GM21381 (cell line): ENCODE measurements at regions not wholly inside any gene's neighbourhood (a gene's known extent, or its start where the extent isn't known, plus 50 kb on each side); places are given as distances from the start of the nearest gene placed in this dataset.

Source experiments
- ATAC-seq: cut with Tn5 transposase; IDR thresholded peaks from one replicate; pipeline ENCODE4 v1.9.1; 2021; ENCODE audit warnings: mild to moderate bottlenecking, moderate library complexity; ENCODE audit not compliant: unreplicated experiment

DNA sequence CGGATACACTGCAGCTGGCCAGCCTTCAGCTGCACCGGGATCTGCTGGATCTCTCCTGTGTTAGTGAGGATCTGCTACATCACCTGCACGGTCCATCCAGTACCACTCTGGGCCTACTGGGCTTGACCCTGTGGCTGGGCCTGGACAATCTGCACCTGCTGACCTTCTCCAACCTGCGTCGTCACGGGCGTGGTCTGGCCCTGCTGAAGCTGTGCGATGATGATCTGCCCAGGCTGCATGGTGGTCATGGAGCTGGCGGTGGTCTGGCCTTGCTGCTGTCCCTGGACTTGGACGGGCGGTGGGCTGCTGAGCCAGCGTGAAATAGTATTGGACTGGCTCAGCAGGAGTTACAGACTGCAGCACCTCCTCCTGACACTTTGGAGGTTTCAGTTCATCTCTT lies 137.1 kb upstream of the GAS1 start:
- ATAC-seq, result no peak

DNA sequence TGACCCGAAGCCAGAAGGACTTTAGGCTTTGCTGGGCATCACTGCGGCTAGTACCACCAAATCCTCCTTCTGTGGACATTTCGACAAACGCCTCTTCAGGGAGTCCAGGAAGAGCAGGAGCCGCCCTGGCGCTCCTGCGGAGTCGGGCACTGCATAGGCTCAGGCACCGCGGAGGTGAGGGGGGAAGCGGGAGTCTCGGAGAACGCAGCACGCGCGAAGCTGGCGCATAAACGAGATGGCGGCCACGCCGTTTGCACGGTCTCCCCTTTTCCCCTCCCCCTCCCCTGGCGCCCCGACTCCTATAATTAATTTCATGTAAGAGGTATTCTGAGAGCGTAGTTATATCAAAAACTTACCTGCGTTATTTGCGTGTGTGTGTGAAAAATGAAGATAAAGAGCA lies 137.8 kb upstream of the GAS1 start:
- ATAC-seq, result no peak

DNA sequence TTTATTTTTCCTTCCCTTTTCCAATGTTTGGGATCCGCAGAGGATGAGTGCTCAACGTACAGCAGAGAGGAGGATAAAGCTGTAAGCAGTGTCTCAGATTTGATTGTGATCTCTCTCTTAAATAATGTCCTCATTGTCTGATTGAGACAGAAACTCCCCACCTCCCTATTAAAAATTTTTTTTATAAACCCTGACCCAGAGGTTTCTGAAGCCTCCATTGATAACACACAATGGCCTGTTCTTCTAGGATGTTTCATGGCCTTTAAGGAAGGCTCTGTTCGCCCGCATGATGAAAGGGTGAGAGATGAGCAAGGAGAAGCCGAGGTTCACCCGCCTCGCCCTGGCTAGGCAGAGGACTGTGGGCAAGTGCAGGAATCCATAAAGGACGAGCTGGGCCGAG lies 138.2 kb upstream of the GAS1 start:
- no peak for ATAC-seq

DNA sequence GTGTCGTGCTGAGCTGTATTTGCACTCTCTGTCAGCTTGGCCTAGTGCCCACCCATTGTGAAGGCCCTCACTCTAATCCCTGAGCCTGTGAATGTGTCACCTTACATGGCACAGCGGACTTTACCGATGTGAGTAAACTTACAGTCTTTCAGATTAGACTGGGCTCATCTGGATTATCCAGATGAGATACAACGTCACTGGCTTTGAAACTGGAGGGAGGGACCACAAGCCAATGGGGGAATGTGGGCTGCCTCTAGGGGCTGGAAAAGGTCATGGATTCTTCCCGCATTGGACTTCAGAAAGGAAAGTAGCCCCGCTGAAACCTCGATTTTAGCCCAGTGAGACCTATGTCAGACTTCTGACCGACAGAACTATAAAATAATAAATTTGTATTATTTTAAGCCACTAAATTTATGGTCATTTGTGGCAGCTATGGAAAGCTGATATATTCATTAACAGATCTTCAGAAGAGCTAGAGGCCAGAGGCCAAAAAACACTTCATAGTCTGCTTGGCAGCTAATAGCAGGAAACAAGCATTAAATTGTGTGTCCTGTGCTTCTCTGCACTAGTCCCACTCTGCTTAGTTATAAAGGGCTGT lies 139.0 kb upstream of the GAS1 start:
- ATAC-seq, result no peak

- ATAC-seq, result no peak
These were observed 139.9 kb upstream of the GAS1 start for GRCh38 chr9:87087197-87087596.

GRCh38 chr9:87088192-87088591 lies 140.9 kb upstream of the GAS1 start:
- ATAC-seq, result no peak

GRCh38 chr9:87088621-87089365 lies 141.5 kb upstream of the GAS1 start:
- no peak for ATAC-seq

- no peak for ATAC-seq
These were observed 142.2 kb upstream of the GAS1 start for GRCh38 chr9:87089506-87089905.

GRCh38 chr9:87089929-87090328 lies 142.6 kb upstream of the GAS1 start:
- ATAC-seq, result no peak

- ATAC-seq, result no peak
These were observed 146.5 kb upstream of the GAS1 start for GRCh38 chr9:87093777-87094176.

GRCh38 chr9:87095951-87096350 lies 148.6 kb upstream of the GAS1 start:
- ATAC-seq, result no peak

GRCh38 chr9:87096506-87096905 lies 149.2 kb upstream of the GAS1 start:
- no peak for ATAC-seq

- no peak for ATAC-seq
These were observed 149.9 kb upstream of the GAS1 start for GRCh38 chr9:87097238-87097637.

DNA sequence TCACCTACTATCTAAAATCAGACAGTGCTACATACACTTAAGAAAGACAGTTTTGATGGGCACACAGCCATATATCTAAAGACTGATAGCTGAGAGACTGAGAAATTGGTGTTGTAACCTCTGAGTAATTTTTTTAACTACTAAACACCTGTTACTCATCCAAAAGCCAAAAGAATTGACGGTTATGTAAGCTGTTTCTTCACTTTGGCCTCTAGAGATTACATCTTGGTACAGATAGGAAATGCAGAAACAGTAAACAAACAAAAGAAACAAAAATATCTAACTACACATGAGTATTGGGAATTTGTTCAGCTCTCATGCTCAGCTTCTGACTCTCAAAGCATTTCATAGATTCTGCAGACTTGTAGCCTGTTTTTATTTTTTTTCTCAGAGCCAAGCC lies 152.1 kb upstream of the GAS1 start:
- no peak for ATAC-seq

- no peak for ATAC-seq
These were observed 152.7 kb upstream of the GAS1 start for GRCh38 chr9:87100001-87100400.

GRCh38 chr9:87102126-87102525 lies 154.8 kb upstream of the GAS1 start:
- ATAC-seq, result no peak

GRCh38 chr9:87107072-87107471 lies 159.8 kb upstream of the GAS1 start:
- ATAC-seq, result no peak

DNA sequence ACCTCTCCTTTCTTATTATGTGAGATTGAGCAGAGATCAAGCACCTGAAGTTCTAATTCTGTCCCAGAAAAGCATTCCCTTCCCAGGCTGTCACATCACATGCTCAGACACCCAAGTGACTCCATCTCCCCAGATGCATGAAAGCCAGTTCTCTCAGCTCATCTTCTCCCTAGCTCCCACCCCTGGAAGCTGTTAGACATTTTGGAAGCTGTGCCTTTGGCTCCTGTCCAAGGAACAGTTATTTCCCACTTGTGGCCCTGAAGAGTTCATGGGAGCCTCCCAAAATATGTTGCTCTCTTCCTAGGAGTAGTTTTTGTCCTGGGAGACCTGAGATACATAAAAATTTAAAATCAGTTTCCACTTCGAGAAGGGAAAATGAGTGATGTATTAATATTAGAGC lies 161.4 kb upstream of the GAS1 start:
- no peak for ATAC-seq

DNA sequence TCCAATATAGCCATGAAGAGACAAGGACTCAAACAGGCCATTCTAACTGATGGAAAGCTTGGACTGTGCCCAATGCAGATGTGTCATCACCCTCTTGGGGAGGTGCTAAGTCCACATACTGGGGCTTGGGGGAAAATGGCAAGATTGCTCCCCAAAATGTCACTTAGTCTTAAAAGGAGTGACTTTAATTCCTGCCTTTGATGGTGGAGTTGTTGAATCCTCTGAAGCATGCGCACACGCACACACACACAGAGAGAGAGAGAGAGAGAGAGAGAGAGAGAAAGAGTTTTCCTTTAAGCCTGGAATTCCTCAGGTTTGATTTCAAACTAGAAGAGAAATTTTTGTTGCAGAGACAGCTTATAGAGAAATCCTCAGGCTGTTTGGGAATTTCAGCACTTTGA lies 161.9 kb upstream of the GAS1 start:
- no peak for ATAC-seq

GRCh38 chr9:87109851-87110250 lies 162.5 kb upstream of the GAS1 start:
- no peak for ATAC-seq

DNA sequence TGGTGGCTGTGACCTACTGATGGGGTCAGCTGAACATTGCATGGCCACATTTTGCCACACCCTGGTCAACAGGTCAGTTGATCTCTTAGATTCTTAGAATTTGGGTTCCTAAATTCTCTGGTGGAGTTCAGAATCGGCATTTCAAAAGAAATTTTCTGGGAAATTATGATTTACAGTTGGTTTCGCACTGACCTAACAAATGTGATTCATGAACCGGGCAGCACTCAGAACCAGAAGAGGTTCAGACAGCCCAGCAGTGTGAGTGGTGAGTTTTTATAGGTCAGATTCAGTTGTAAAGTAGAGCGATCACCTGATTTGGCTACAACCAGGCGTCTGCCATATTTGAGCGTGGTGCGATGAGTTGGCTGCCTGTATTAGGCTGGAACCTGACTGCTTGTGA lies 163.7 kb upstream of the GAS1 start:
- no peak for ATAC-seq

DNA sequence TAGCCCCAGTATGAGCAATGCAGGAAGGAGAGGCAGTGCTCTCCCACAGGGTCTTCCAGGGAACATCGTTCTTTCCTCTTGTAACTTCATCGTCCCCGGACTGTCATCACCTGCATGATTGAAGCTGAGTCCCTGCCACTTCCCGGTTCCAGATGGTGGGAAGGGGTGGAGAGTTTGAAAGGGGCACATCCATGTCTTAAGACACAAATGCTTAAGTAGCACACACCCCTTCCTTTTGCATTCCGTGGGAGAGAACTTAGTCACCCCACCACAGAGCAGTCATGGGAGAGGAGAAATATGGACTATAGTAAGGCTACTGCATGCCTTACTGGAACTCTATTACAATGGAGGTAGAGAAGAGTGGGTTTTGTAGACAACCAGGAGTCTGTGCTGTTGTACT lies 165.3 kb upstream of the GAS1 start:
- no peak for ATAC-seq

GRCh38 chr9:87113874-87114273 lies 166.6 kb upstream of the GAS1 start:
- ATAC-seq, result no peak
